HG03060 (cell line): ENCODE measurements at regions not wholly inside any gene's neighbourhood (a gene's known extent, or its start where the extent isn't known, plus 50 kb on each side); places are given as distances from the start of the nearest gene placed in this dataset.

ENCODE experiments used
- ATAC-seq: cut with Tn5 transposase; IDR thresholded peaks from one replicate; pipeline ENCODE4 v1.9.1; 2021; ENCODE audit warnings: low read depth, moderate number of reproducible peaks; ENCODE audit not compliant: unreplicated experiment

GRCh38 chr11:109902764-109903433 lies 190.3 kb upstream of the ZC3H12C start:
- ATAC-seq = no peak

DNA sequence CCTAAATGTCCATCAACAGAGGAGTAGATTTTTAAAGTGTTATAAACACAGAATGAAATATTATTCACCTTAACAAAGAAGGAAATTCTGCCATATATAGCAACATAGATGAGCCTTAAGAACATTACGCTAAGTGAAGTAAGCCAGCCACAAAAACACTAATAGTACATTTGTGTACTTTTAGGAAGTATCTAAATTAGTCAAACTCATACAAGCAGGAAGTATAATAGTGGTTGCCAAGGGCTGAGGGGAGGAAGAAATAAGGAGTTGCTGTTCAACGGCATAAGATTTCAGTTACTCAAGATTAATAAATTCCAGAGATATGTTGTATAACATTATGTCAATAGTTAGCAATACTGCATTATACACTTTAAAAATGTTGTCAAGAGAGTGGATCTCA lies 181.7 kb upstream of the ZC3H12C start:
- ATAC-seq = peak; percentile 42

DNA sequence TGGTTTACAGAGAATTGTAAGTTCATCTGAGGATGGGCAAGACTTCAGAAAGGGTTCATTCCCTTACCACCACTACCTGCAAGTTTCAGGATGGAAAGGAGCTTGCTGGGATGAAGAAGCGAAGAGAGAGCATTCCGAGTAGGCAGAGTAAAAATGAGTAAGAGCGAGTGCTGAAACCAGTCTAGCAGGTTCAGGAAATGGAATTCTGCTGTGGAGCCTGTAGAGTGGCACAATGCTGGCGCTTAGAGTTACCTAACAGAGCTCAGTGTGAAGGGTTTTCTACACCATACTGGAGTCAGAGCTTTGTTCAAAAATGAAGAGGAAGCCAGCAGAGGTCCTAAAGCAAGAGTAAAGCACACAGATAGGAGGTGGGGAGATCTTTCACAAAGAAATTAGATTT lies 179.2 kb upstream of the ZC3H12C start:
- ATAC-seq = no peak

DNA sequence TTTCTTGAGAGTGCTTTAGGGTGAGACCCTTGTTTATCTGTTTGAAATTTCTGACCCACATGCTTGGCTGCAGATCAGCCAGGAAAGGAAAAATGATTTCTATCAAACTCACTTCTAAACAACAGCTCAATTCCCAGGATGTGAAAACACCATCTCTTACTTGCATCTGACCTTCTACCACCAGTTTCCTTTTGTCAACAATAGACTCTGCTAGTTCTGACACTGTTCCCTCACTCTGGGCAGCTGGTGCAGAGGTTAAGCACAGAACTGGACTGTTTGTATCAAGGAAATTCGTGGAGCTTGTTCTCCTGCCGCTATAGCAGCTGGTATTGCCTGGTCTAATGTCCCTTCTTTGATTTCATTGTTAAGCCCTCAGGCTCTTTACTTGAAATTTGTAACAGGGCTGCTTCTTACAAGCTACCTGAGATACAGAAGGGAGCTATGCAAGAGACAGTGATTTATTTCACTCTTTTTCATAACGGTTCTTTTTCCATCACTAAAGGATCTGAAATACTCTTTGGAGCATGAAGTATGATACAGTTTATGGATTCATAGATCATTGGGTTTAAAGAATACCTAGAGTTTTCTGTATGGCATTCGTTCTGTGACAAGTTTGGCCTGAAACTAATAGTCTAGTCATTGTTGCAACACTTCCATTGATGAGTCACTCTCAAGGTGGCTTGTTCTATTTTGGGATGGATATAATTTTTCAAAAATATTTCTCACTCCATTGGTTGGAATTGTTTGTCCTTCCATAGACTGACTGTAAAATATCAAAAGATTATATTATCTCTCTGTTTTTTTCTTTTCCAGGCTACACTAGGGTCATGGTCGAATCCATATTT lies 178.2 kb upstream of the ZC3H12C start:
- no peak for ATAC-seq

DNA sequence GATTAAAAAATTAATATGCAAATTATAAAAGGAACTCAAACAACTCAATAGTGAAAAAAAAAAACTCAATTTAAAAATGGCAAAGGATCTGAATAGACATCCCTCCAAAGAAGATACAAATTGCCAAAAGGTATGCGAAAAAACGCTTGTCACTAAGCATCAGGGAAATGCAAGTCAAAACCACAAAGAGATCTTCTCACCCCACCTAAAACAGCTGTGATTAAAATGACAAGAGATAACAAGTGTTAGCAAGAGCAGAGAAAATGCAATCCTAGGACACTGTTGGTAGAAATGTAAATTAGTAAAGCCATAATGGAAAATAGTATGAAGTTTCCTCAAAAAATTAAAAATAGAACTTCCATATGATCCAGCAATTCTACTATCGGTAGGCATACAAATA lies 166.3 kb upstream of the ZC3H12C start:
- no peak for ATAC-seq

DNA sequence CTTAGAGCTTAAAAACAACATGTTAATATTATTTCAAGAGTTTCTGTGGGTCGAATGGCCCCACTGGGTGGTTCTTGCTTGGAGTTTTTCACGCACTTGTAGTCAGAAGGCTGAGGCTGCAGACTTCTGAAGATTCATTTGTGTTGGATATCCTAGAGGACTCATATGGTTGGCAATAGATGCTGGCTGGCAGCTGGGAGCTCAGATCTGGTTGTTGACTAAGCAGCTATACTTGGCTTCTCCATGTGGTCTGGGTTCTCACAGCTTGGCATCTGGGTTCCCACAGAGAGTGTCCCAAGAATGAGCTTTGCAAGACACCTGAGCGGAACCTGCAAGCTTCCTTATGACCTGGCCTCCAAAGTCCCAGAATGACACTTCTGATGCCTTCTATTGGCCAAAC lies 163.9 kb upstream of the ZC3H12C start:
- no peak for ATAC-seq

DNA sequence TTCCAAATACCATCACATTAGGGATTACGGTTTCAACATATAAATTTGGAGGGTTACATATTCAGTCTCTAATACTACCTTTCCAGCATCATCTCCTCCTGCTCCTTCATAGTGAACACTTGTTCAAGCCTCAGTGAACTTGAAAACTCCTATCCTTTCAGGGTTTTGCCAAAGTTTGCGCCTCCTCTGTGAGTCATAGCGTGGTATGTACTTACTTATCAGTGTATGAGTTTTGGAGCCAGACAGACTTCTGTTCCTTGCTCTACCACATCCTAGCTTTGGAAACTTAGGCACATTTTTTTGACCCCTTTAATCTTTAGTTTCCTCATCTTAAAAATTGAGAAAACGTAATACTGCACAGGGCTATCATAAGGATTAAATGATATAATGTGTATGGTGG lies 160.1 kb upstream of the ZC3H12C start:
- no peak for ATAC-seq

- no peak for ATAC-seq
Measured at GRCh38 chr11:109934151-109934550, 159.0 kb upstream of the ZC3H12C start.

GRCh38 chr11:109936661-109937180 lies 156.5 kb upstream of the ZC3H12C start:
- no peak for ATAC-seq

DNA sequence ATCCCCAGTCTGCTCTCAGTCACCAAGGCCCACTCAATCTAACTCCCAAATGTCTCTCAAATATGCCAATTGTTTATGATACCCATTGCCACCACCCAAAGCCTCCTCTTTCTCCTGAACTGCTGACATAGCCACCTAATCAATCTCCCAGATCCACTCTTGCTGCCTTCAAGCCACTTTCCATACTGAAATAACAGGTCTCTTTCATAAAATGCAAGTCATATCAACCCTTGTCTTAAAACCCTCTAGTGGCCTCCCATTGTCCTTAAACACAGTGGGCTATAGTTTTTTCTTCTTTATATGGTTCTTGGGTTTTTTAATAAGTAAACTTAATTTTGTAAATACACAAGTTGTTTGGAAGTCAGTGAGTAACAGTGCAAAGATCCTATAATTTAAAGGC lies 155.2 kb upstream of the ZC3H12C start:
- ATAC-seq = no peak

GRCh38 chr11:109939166-109939810 lies 153.9 kb upstream of the ZC3H12C start:
- no peak for ATAC-seq

GRCh38 chr11:109940816-109941215 lies 152.4 kb upstream of the ZC3H12C start:
- ATAC-seq = no peak

- peak; percentile 15 for ATAC-seq
Measured at GRCh38 chr11:109945626-109946321, 147.4 kb upstream of the ZC3H12C start.

- ATAC-seq = peak; percentile 91
Measured at GRCh38 chr11:109946322-109946846, 146.8 kb upstream of the ZC3H12C start.

DNA sequence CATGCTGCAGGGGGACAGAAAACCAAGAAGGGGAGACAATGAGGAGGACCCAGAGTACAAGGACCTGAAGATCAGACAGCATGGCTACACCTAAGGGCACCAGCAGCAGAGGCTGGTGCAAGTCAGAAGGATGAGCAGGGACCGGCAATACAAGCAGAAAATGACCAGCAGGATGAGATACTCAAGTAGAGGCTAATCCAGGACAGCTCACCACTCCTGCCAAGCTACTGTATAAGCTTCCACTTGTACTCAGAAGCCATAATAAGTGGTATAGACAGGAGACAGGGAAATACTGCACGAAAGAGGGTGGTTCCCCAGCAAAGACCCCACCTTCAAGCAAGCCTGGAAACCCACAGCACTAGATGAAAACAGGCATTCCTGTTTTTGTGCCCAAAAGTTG lies 138.7 kb upstream of the ZC3H12C start:
- ATAC-seq = no peak

DNA sequence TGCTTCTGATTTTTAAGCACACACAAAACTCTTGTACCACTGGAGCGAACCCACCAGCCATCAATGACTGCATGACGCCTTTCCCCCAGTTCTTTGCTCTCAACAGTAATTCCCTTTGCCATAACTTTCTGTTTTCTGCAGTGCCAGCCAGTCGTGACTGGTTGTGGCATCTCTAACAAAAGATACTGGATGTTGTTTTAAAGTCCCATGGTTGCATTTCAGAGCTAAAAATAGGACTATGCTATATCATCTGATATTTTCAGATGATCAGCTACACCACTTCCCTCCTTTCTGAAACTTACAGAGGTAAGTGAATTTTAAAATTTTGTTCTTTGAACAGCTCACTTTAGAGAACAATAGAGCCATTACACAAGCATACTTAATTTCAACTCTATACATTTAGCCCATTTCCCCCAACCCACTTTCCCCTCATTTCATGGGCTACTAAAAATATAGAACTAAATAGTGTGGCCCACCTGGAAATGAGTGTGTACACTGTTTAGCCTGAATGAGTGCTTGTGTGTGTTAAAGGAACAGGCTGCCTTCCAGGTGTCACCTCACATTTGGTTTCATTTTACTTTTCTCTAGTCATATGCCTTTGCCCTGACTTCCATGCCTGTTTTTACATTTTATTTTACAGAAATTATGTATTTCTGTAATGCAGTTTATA lies 136.9 kb upstream of the ZC3H12C start:
- peak; percentile 51 for ATAC-seq

- no peak for ATAC-seq
Measured at GRCh38 chr11:109957000-109957399, 136.2 kb upstream of the ZC3H12C start.

- ATAC-seq = no peak
Measured at GRCh38 chr11:109957601-109958000, 135.6 kb upstream of the ZC3H12C start.

DNA sequence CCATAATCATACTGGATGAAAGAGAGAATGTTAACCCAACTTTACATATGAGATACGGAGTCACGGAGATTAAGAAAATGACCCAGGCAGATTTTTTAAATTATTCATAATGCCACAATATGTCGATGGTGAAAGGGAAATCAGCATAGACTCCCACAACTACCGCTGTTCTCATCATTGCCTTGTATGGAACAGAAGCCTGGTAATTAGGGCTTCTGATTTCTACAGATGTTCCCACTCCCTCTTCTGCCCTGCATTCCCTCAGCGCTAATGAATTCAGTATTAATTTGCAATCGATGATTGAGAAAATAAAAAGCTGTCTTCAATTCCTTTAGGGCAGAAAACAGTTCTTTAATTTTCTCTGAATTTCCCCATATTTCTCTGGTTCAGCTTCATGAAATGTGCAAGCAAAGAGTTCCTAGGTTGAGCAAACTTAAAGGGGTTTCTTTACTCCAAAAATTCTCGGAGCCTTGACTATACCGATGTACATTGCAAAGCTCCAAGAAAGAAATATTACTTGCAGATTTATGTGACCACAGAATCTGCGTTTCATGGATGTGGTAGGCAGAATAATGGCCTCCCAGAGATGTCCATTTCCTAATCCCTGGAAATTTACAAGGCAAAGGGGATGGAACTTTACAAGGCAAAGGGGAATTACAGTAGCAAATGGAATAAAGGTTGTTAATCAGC lies 134.9 kb upstream of the ZC3H12C start:
- ATAC-seq = no peak
